Fibroblast of lung (primary cell): ENCODE measurements at regions not wholly inside any gene's neighbourhood (a gene's known extent, or its start where the extent isn't known, plus 50 kb on each side); places are given as distances from the start of the nearest gene placed in this dataset.

ENCODE experiments used
- CTCF ChIP-seq, 2 donors: IDR thresholded peaks in 1 of 2; conservative IDR thresholded peaks in 1 of 2; 1 replicate in 1 of 2; 2 replicates in 1 of 2; pipeline ENCODE4 v1.5.1; 2011 to 2012; ENCODE audit warnings: low read length in 2 of 2, control low read depth in 1 of 2, inconsistent platforms in 1 of 2, low read depth in 1 of 2, mild to moderate bottlenecking in 1 of 2
- EZH2 ChIP-seq: IDR thresholded peaks from 2 replicates; pipeline ENCODE4 v1.5.1; 2012; ENCODE audit warnings: low read length, control low read depth, mild to moderate bottlenecking; ENCODE audit errors: missing control alignments

- TF ChIP-seq CTCF (conservative IDR thresholded peaks at IDR 0.05 in 1 of 2, IDR thresholded peaks at IDR 0.05 in 1 of 2; ENCODE audit: low read depth in 1 of 2, low read length in 2 of 2) (no peak), EZH2 (no peak)
Observed at GRCh38 chr10:27312854-27313253, 72.3 kb upstream of the ACBD5 start.
